Naive thymus-derived CD4-positive, alpha-beta T cell (primary cell): ENCODE measurements at regions not wholly inside any gene's neighbourhood (a gene's known extent, or its start where the extent isn't known, plus 50 kb on each side); places are given as distances from the start of the nearest gene placed in this dataset.

Experiments
- ATAC-seq: fragments of 150-1000 bp; cut with Tn5 transposase; 2 replicates; pipeline ENCODE4 v1.10.0; 2021; ENCODE audit warnings: mild to moderate bottlenecking, moderate library complexity
- CTCF ChIA-PET: fragments of 350-600 bp; sonication (Branson Sonifier 250); formaldehyde crosslinking; loops from one replicate; lab custom pipeline; 2021; ENCODE audit warnings: antibody characterized with exemption; lab: Charles Lee
- POLR2A ChIA-PET: fragments of 350-600 bp; sonication (Branson Sonifier 250); formaldehyde crosslinking; loops from one replicate; lab custom pipeline; 2021; ENCODE audit warnings: antibody characterized with exemption, inconsistent platforms; lab: Charles Lee
- DNase-seq, 9 donors: peaks; one replicate each; pipeline versions ENCODE4 v3.0.0 to v3.0.0-alpha.2; 2020 to 2022; ENCODE audit warnings: mixed read lengths in 1 of 9
- H3K27ac ChIP-seq: one replicate; pipeline ENCODE4 v1.7.0; 2013; ENCODE audit warnings: mild to moderate bottlenecking, low read depth, low read length, moderate library complexity
- H3K27me3 ChIP-seq, 2 donors: one replicate each; pipeline ENCODE4 v1.7.0; 2013; ENCODE audit warnings: low read length in 2 of 2, mild to moderate bottlenecking in 2 of 2, moderate library complexity in 2 of 2; ENCODE audit not compliant: control insufficient read depth in 2 of 2, insufficient read depth in 2 of 2
- H3K36me3 ChIP-seq, 3 experiments: 1 replicate in 2 of 3; 2 replicates in 1 of 3; pipeline ENCODE4 v1.7.0; 2013; ENCODE audit warnings: low read length in 3 of 3, mild to moderate bottlenecking in 3 of 3, moderate library complexity in 1 of 3; ENCODE audit not compliant: insufficient read depth in 3 of 3, control insufficient read depth in 2 of 3
- H3K4me1 ChIP-seq, 2 donors: one replicate each; pipeline ENCODE4 v1.7.0; 2013; ENCODE audit warnings: low read length in 2 of 2, mild to moderate bottlenecking in 2 of 2, moderate library complexity in 1 of 2; ENCODE audit not compliant: control insufficient read depth in 2 of 2, insufficient read depth in 2 of 2
- H3K4me3 ChIP-seq: 2 replicates; pipeline ENCODE4 v1.7.0; 2013; ENCODE audit warnings: mild to moderate bottlenecking, low read length
- H3K9me3 ChIP-seq, 3 experiments: 1 replicate in 2 of 3; 2 replicates in 1 of 3; pipeline ENCODE4 v1.7.0; 2013; ENCODE audit warnings: low read length in 3 of 3; ENCODE audit not compliant: control insufficient read depth in 2 of 3
- H3K27ac Mint-ChIP-seq, 9 donors: one replicate each; pipeline ENCODE4 v1.8.0; 2020 to 2022; ENCODE audit warnings: mixed read lengths in 9 of 9, mild to moderate bottlenecking in 8 of 9, moderate library complexity in 5 of 9, inconsistent platforms in 2 of 9
- H3K27me3 Mint-ChIP-seq, 5 donors: one replicate each; pipeline ENCODE4 v1.8.0; 2021 to 2022; ENCODE audit warnings: mixed read lengths in 5 of 5, mild to moderate bottlenecking in 1 of 5
- H3K36me3 Mint-ChIP-seq, 5 donors: one replicate each; pipeline ENCODE4 v1.8.0; 2020 to 2022; ENCODE audit warnings: mixed read lengths in 5 of 5, mild to moderate bottlenecking in 3 of 5, inconsistent platforms in 1 of 5
- H3K4me1 Mint-ChIP-seq, 7 donors: one replicate each; pipeline ENCODE4 v1.8.0; 2020 to 2022; ENCODE audit warnings: mixed read lengths in 7 of 7, mild to moderate bottlenecking in 3 of 7, inconsistent platforms in 1 of 7
- H3K4me3 Mint-ChIP-seq, 10 donors: one replicate each; pipeline ENCODE4 v1.8.0; 2020 to 2022; ENCODE audit warnings: mild to moderate bottlenecking in 10 of 10, mixed read lengths in 10 of 10, moderate library complexity in 6 of 10, inconsistent platforms in 2 of 10
- H3K9me3 Mint-ChIP-seq, 11 donors: one replicate each; pipeline ENCODE4 v1.8.0; 2020 to 2022; ENCODE audit warnings: mixed read lengths in 11 of 11, mild to moderate bottlenecking in 4 of 11, inconsistent platforms in 1 of 11, moderate library complexity in 1 of 11
- intact Hi-C, 2 donors: fragments of 100-400 bp; cut with micrococcal nuclease; formaldehyde crosslinking; loops; one replicate each; pipeline ENCODE4 v1.15.1; 2023

GRCh38 chr17:36746381-36747053, 145.1 kb downstream of the MRM1 start:
- Mint-ChIP-seq H3K4me3 (no peak overlapping the region), H3K27me3 (peaks cover 0 to 4% (median 0%) of the 10 kb centered on the region in 5 donors), H3K36me3 (peaks cover 0 to 13% (median 0%) of the 10 kb centered on the region in 5 donors), H3K27ac (no peak overlapping the region), H3K4me1 (no peaks in the 10 kb centered on the region), H3K9me3 (peaks cover 0 to 4% (median 0%) of the 10 kb centered on the region in 11 donors)
- Histone ChIP-seq H3K4me3 (no peak overlapping the region), H3K9me3 (no peaks in the 10 kb centered on the region), H3K4me1 (no peaks in the 10 kb centered on the region), H3K27ac (no peak overlapping the region), H3K36me3 (no peaks in the 10 kb centered on the region), H3K27me3 (no peaks in the 10 kb centered on the region)
- ATAC-seq, result no peak
- intact Hi-C loops, result no loop called here
- ChIA-PET CTCF (no interaction called here), POLR2A (no interaction called here)
- no peak for DNase-seq

DNA sequence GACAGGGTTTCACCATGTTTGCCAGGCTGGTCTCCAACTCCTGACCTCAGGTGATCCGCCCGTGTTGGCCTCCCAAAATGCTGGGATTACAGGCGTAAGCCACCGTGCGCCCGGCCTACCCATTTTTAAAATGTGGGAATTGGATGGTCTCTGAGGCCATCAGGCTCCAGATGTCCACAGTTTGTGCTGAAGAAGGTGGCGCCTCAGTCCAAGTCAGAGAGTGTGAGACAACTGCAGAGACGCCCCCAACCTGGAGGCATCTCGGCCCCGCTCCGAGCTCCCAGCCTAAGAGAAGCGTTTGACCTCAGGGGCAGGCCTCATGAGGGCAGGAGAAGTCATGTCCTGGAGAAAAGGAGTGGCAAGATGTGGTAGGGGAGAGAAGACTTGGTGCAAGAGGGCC, 146.5 kb downstream of the MRM1 start:
- Mint-ChIP-seq H3K9me3 (peaks cover 0 to 4% (median 0%) of the 10 kb centered on the region in 11 donors), H3K36me3 (peaks cover 0 to 13% (median 0%) of the 10 kb centered on the region in 5 donors), H3K4me3 (no peak overlapping the region), H3K27ac (no peak overlapping the region), H3K4me1 (no peaks in the 10 kb centered on the region), H3K27me3 (peaks cover 0 to 2% (median 0%) of the 10 kb centered on the region in 5 donors)
- ChIA-PET POLR2A (no interaction called here), CTCF (interaction anchor here (0.8 kb wide), 1 partner anchor 145 kb away, joined by 3 read pairs; no protein-coding TSS in a partner anchor)
- H3K27me3 ChIP-seq, result no peaks in the 10 kb centered on the region
- no peak overlapping the region for H3K27ac ChIP-seq
- no peak for ATAC-seq
- intact Hi-C loops, result no loop called here
- no peaks in the 10 kb centered on the region for H3K4me1 ChIP-seq
- H3K36me3 ChIP-seq, result no peaks in the 10 kb centered on the region
- no peaks in the 10 kb centered on the region for H3K9me3 ChIP-seq
- DNase-seq, result no peak
- no peak overlapping the region for H3K4me3 ChIP-seq

DNA sequence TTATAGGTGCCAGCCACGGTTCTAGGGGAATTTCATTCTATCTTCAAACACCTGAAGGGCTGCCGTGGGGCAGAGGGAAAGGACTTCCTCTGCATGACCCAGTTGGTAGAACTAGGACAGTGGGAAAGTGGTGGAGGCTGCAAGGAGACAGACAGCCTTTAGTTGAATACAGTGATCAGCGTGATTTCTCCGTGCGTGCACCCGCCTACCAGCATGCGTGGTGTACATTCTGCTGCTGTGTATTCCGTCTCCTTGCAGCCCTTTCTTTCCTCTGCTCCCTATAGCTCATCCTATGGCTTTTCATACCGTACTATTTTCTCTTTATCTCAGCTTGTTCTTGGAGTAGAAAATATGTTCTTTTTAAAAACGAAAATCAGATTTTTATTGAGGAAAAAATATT, 146.9 kb downstream of the MRM1 start:
- Mint-ChIP-seq H3K9me3 (peaks cover 0 to 4% (median 0%) of the 10 kb centered on the region in 11 donors), H3K27me3 (peaks cover 0 to 2% (median 0%) of the 10 kb centered on the region in 5 donors), H3K4me3 (no peak overlapping the region), H3K36me3 (peaks cover 0 to 13% (median 0%) of the 10 kb centered on the region in 5 donors), H3K27ac (no peak overlapping the region), H3K4me1 (no peaks in the 10 kb centered on the region)
- Histone ChIP-seq H3K9me3 (no peaks in the 10 kb centered on the region), H3K4me3 (no peak overlapping the region), H3K27ac (no peak overlapping the region), H3K36me3 (no peaks in the 10 kb centered on the region), H3K27me3 (no peaks in the 10 kb centered on the region), H3K4me1 (no peaks in the 10 kb centered on the region)
- ChIA-PET CTCF (no interaction called here), POLR2A (no interaction called here)
- ATAC-seq, result no peak
- intact Hi-C loops, result no loop called here
- no peak for DNase-seq

GRCh38 chr17:36749493-36749892, 148.1 kb downstream of the MRM1 start:
- Mint-ChIP-seq H3K27ac (no peak overlapping the region), H3K36me3 (peaks cover 0 to 6% (median 0%) of the 10 kb centered on the region in 5 donors), H3K4me3 (no peak overlapping the region), H3K9me3 (peaks cover 0 to 1% (median 0%) of the 10 kb centered on the region in 11 donors), H3K27me3 (peaks cover 0 to 5% (median 0%) of the 10 kb centered on the region in 5 donors), H3K4me1 (no peaks in the 10 kb centered on the region)
- Histone ChIP-seq H3K36me3 (no peaks in the 10 kb centered on the region), H3K27ac (no peak overlapping the region), H3K27me3 (no peaks in the 10 kb centered on the region), H3K4me1 (no peaks in the 10 kb centered on the region), H3K9me3 (no peaks in the 10 kb centered on the region), H3K4me3 (no peak overlapping the region)
- POLR2A ChIA-PET, result no interaction called here
- CTCF ChIA-PET, result no interaction called here
- intact Hi-C loops, result no loop called here
- ATAC-seq (no peak), DNase-seq (no peak)

DNA sequence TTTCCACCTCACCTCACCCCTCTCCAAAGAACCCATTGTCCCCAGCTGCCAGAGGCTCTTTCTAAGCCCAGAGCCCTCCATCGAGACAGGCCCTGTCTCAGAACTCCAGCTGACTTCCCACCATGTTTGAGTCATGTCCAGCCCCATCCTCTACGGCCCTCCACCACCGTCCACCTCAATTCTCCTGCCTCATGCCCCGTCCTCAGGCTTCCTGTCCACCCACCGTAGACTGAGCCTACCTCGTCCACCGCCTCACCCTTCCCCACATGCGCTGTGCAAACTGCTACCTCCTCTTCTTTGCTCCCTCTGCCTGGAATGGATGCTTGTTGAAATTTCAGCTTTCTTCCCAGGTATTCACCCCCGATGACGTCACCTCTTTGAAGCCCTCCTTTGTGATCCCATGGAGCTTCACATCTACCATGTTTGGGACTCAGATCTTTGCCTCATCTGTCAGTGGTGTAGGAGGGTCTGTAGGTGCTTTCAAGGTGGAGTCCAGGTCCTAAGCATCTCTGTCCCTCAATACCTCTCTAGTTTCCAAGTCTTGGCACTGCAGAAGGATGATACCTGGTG, 149.0 kb downstream of the MRM1 start:
- Mint-ChIP-seq H3K36me3 (peaks cover 0 to 4% (median 0%) of the 10 kb centered on the region in 5 donors), H3K4me1 (peaks cover 0 to 1% (median 0%) of the 10 kb centered on the region in 7 donors), H3K27ac (peak overlapping the region in 1 of 9 donors; percentile 60), H3K27me3 (peaks cover 0 to 5% (median 0%) of the 10 kb centered on the region in 5 donors), H3K9me3 (peaks cover 0 to 1% (median 0%) of the 10 kb centered on the region in 11 donors), H3K4me3 (no peak overlapping the region)
- Histone ChIP-seq H3K27ac (no peak overlapping the region), H3K36me3 (no peaks in the 10 kb centered on the region), H3K4me3 (no peak overlapping the region), H3K9me3 (no peaks in the 10 kb centered on the region), H3K4me1 (no peaks in the 10 kb centered on the region), H3K27me3 (no peaks in the 10 kb centered on the region)
- DNase-seq (no peak), ATAC-seq (no peak)
- intact Hi-C loops, result no loop called here
- CTCF ChIA-PET, result interaction anchor here (0.6 kb wide), 1 partner anchor 10 kb away, joined by 3 read pairs; no protein-coding TSS in a partner anchor
- POLR2A ChIA-PET, result interaction anchor here (1.6 kb wide), 1 partner anchor 21 kb away, joined by 4 read pairs; no protein-coding TSS in a partner anchor

DNA sequence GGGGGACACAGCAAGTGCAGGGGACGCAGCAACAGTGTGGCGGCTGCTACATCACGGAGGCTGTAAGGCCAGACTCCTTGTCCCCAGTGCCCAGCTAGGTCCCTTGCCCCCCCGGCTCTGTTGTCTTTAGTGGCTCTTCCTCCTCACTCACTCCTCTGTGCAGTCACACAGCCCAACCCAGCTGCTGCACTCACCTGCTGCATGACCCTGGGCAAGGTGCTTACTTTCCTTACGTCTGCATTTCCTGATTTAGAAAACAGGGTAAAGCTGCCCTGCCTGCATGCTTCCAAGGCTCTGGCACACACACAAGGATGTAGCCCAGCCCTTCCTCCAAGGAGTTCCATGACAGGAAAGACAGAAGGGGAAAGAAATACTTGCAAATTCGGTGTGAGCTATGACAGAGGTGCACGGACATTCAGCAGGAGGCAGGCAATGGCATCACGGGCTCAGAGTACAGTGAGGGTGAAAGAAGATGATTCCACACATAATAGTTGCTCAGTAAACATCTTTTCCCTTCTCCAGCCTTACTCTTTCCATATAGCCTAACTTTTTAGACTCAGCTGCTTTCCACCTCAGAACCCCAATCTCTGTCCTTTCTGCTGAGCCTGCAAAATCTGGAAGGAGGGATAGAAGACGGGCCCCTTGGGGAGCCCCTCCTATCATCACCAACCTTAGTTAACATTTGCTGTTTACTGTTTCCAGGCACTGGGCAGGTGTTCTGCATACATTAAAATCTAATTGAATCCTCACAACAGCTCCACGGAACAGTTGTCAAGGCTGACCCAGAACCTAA, 150.9 kb downstream of the MRM1 start:
- H3K9me3 Mint-ChIP-seq, result peaks cover 0 to 1% (median 0%) of the 10 kb centered on the region in 11 donors
- CTCF ChIA-PET, result interaction anchor here (1.2 kb wide), 1 partner anchor 26 kb away, joined by 4 read pairs; no protein-coding TSS in a partner anchor
- H3K36me3 Mint-ChIP-seq, result peaks cover 0 to 4% (median 0%) of the 10 kb centered on the region in 5 donors
- H3K27me3 Mint-ChIP-seq, result peaks cover 0 to 5% (median 0%) of the 10 kb centered on the region in 5 donors
- intact Hi-C loops, result no loop called here
- Histone ChIP-seq H3K27ac (no peak overlapping the region), H3K36me3 (no peaks in the 10 kb centered on the region), H3K27me3 (no peaks in the 10 kb centered on the region), H3K4me3 (no peak overlapping the region), H3K4me1 (no peaks in the 10 kb centered on the region), H3K9me3 (no peaks in the 10 kb centered on the region)
- no peak for ATAC-seq
- H3K4me3 Mint-ChIP-seq, result no peak overlapping the region
- POLR2A ChIA-PET, result interaction anchor here (1.6 kb wide), 1 partner anchor 23 kb away, joined by 4 read pairs; no protein-coding TSS in a partner anchor
- no peak for DNase-seq
- no peak overlapping the region for H3K27ac Mint-ChIP-seq
- H3K4me1 Mint-ChIP-seq, result peaks cover 0 to 4% (median 0%) of the 10 kb centered on the region in 7 donors
